Breast epithelium (tissue), 4 donors: ENCODE measurements at regions not wholly inside any gene's neighbourhood (a gene's known extent, or its start where the extent isn't known, plus 50 kb on each side); places are given as distances from the start of the nearest gene placed in this dataset.
A peak's percentile ranks its signal among the peaks of the same experiment; 100 is the strongest.

Experiments used
- DNase-seq, 2 donors: peaks; one replicate each; pipeline ENCODE4 v3.0.0-alpha.2; 2019; ENCODE audit warnings: low spot score in 2 of 2
- H3K27ac ChIP-seq, 2 donors: fragments of 200-600 bp; sonication (generic) in 1 of 2; one replicate each; pipeline ENCODE4 v1.5.1; 2016 to 2019; ENCODE audit warnings: mild to moderate bottlenecking in 1 of 2
- H3K27me3 ChIP-seq, 2 donors: fragments of 200-600 bp; sonication (generic) in 1 of 2; one replicate each; pipeline versions ENCODE4 v1.5.1 to v1.6.0; 2017 to 2019; ENCODE audit warnings: control low read depth in 1 of 2, mild to moderate bottlenecking in 1 of 2
- H3K36me3 ChIP-seq: fragments of 200-600 bp; one replicate; pipeline ENCODE4 v1.5.1; 2019
- H3K4me1 ChIP-seq, 2 donors: fragments of 200-600 bp; sonication (generic); one replicate each; pipeline ENCODE4 v1.5.1; 2016 to 2019; ENCODE audit warnings: control low read depth in 1 of 2
- H3K4me3 ChIP-seq, 3 donors: fragments of 200-600 bp; sonication (generic); 1 replicate in 2 of 3; 2 replicates in 1 of 3; pipeline ENCODE4 v1.5.1; 2016 to 2019; ENCODE audit warnings: mild to moderate bottlenecking in 3 of 3, moderate library complexity in 2 of 3
- H3K9me3 ChIP-seq, 2 donors: fragments of 200-600 bp; sonication (generic) in 1 of 2; one replicate each; pipeline ENCODE4 v1.5.1; 2016 to 2019; ENCODE audit warnings: control low read depth in 1 of 2
- CTCF ChIP-seq, 3 donors: fragments of 450-650 bp; IDR thresholded peaks; one replicate each; pipeline ENCODE4 v1.5.1; 2016 to 2017; ENCODE audit warnings: antibody characterized with exemption in 3 of 3, mild to moderate bottlenecking in 3 of 3, moderate library complexity in 3 of 3
- POLR2A ChIP-seq: fragments of 450-650 bp; IDR thresholded peaks from one replicate; pipeline ENCODE4 v1.6.1; 2016; ENCODE audit warnings: antibody characterized with exemption, mild to moderate bottlenecking, moderate library complexity
- POLR2AphosphoS5 ChIP-seq, 3 donors: sonication (generic); formaldehyde crosslinking; IDR thresholded peaks; one replicate each; pipeline ENCODE4 v1.6.1; 2017; ENCODE audit warnings: antibody characterized with exemption in 3 of 3
- intact Hi-C: fragments of 100-400 bp; cut with DNase I; formaldehyde crosslinking; loops from one replicate; pipeline ENCODE4 v1.15.1; 2023; ENCODE audit warnings: low total_unique reads

- DNase-seq: no peak
- H3K36me3 ChIP-seq: no peaks in the 10 kb centered on the region
- H3K4me3 ChIP-seq: no peak overlapping the region
These were observed 1360.6 kb upstream of the ACO1 start for GRCh38 chr9:31023847-31024246.

GRCh38 chr9:31027678-31028077, 1356.8 kb upstream of the ACO1 start:
- H3K27ac ChIP-seq: no peak overlapping the region
- no peaks in the 10 kb centered on the region for H3K9me3 ChIP-seq
- DNase-seq: no peak
- no peaks in the 10 kb centered on the region for H3K4me1 ChIP-seq
- H3K27me3 ChIP-seq: no peaks in the 10 kb centered on the region
- intact Hi-C loops: no loop called here
- TF ChIP-seq CTCF (IDR thresholded peaks at IDR 0.05) (no peak), POLR2A (no peak), POLR2AphosphoS5 (IDR thresholded peaks at IDR 0.05) (no peak)
- H3K36me3 ChIP-seq: no peaks in the 10 kb centered on the region
- no peak overlapping the region for H3K4me3 ChIP-seq

More at GRCh38 chr9:31023847-31024246, 1360.6 kb upstream of the ACO1 start:
- TF ChIP-seq CTCF (IDR thresholded peaks at IDR 0.05): no peak
- no peak for TF ChIP-seq POLR2A
- TF ChIP-seq POLR2AphosphoS5 (IDR thresholded peaks at IDR 0.05): no peak
- Histone ChIP-seq H3K27ac (no peak overlapping the region), H3K27me3 (no peaks in the 10 kb centered on the region), H3K4me1 (no peaks in the 10 kb centered on the region), H3K9me3 (no peaks in the 10 kb centered on the region)
- intact Hi-C loops: loop anchor here (2.0 kb wide), 1 partner anchor 41 kb away; no protein-coding TSS in a partner anchor

DNA sequence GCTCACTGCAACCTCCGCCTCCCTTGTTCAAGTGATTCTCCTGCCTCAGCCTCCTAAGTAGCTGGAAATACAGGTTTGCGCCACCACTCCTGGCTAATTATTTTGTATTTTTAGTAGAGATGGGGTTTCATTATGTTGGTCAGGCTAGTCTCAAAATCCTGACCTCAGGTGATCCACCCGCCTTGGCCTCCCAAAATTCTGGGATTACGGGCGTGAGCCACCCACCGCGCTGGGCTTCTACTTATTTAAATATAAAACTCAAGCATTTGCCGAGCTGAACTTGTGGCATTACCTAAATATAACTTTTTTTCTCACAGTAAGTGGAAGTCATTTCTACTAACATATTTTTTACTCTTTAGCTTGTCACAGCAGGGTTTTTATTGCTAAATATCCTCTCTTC, 1356.3 kb upstream of the ACO1 start:
- Histone ChIP-seq H3K4me3 (no peak overlapping the region), H3K4me1 (no peaks in the 10 kb centered on the region), H3K36me3 (no peaks in the 10 kb centered on the region), H3K27me3 (no peaks in the 10 kb centered on the region), H3K27ac (no peak overlapping the region), H3K9me3 (no peaks in the 10 kb centered on the region)
- TF ChIP-seq POLR2AphosphoS5 (IDR thresholded peaks at IDR 0.05) (no peak), CTCF (IDR thresholded peaks at IDR 0.05) (no peak), POLR2A (no peak)
- intact Hi-C loops: no loop called here
- DNase-seq: no peak

DNA sequence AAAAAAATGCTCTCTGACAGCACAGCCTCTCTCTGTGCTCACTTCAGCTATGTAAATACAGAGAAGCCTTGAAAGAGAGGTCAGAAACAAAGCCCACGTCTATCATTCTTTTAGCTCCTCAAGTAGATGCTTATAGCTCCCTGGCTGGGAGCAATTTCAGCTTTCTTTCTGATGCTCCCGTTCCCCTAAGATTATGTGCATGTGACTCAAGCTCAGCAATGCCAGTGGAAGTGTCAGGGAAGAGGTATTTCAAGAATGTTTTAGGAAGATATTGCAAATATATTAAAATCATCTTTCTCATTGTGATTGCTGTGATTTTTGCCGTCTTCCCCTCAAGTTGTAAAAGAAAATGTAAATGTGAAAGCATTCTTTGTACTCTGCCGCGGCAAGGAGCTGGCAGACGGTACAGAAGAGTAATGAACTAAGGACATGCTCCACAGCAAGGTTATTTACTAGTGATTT, 1353.7 kb upstream of the ACO1 start:
- TF ChIP-seq CTCF (IDR thresholded peaks at IDR 0.05) (no peak), POLR2AphosphoS5 (IDR thresholded peaks at IDR 0.05) (no peak), POLR2A (no peak)

DNA sequence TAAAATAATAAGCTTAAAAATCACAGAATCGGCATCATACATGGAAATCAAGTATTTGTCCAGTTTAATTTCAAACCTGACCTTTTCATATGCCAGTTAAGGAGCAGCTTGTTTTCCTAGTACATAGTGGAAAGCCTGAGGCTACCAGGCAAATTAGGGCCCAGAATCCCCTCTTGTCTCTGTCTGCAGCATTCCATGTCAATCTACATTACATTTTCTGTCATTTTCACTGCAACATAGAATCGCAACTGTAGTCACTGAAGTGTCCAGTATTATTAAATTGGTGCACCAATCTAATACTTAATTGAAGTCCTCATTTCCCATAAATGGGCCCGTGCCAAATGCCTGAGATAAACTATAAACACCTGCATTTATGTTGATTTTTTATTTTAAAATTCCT, 1352.2 kb upstream of the ACO1 start:
- no peak for TF ChIP-seq POLR2AphosphoS5 (IDR thresholded peaks at IDR 0.05)
- TF ChIP-seq POLR2A: no peak
- no peak for TF ChIP-seq CTCF (IDR thresholded peaks at IDR 0.05)
- H3K4me3 ChIP-seq: no peak overlapping the region

More for the DNA sequence above, 1353.7 kb upstream of the ACO1 start:
- H3K36me3 ChIP-seq: no peaks in the 10 kb centered on the region
- no peak overlapping the region for H3K27ac ChIP-seq
- intact Hi-C loops: no loop called here
- no peaks in the 10 kb centered on the region for H3K9me3 ChIP-seq
- no peaks in the 10 kb centered on the region for H3K4me1 ChIP-seq
- no peaks in the 10 kb centered on the region for H3K27me3 ChIP-seq
- H3K4me3 ChIP-seq: peak overlapping the region; percentile 9 to 29 (median 10)
- no peak for DNase-seq

More for the DNA sequence above, 1352.2 kb upstream of the ACO1 start:
- no peaks in the 10 kb centered on the region for H3K27me3 ChIP-seq
- no peak overlapping the region for H3K27ac ChIP-seq
- H3K4me1 ChIP-seq: no peaks in the 10 kb centered on the region
- H3K36me3 ChIP-seq: no peaks in the 10 kb centered on the region
- no peaks in the 10 kb centered on the region for H3K9me3 ChIP-seq
- intact Hi-C loops: no loop called here
- DNase-seq: no peak
